ENCODE measurements at regions not wholly inside any gene's neighbourhood (a gene's known extent, or its start where the extent isn't known, plus 50 kb on each side); places are given as distances from the start of the nearest gene placed in this dataset.

DNA sequence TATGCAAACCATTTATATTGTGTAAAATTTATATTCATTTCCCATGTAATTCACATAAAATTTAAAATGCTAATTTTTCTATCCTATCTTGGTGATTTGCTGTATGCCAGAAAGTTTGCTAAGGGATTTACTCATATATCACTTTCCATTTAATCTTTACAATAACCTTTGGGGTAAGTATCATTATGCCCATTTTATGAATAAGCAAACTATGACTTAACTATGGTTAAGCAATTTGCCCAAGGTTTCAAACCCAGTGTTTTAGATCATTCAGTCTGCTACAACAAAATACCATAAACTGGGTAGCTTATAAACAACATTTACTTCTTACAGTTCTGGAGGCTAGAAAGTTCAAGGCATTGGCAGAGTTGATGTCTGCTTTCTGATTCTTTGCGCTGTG, 246.4 kb upstream of the TMEM161B start:
- TF ChIP-seq, protein P1, sequence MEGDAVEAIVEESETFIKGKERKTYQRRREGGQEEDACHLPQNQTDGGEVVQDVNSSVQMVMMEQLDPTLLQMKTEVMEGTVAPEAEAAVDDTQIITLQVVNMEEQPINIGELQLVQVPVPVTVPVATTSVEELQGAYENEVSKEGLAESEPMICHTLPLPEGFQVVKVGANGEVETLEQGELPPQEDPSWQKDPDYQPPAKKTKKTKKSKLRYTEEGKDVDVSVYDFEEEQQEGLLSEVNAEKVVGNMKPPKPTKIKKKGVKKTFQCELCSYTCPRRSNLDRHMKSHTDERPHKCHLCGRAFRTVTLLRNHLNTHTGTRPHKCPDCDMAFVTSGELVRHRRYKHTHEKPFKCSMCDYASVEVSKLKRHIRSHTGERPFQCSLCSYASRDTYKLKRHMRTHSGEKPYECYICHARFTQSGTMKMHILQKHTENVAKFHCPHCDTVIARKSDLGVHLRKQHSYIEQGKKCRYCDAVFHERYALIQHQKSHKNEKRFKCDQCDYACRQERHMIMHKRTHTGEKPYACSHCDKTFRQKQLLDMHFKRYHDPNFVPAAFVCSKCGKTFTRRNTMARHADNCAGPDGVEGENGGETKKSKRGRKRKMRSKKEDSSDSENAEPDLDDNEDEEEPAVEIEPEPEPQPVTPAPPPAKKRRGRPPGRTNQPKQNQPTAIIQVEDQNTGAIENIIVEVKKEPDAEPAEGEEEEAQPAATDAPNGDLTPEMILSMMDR (IDR thresholded peaks at IDR 0.05; ENCODE audit: low read depth, low read length), result no peak
- DNase-seq (ENCODE audit: low read depth in 2 of 2), result no peak
- no peak overlapping the region for H3K4me3 ChIP-seq (replicated peaks in 1 of 2; ENCODE audit: low read depth in 2 of 2, low read length in 2 of 2)

DNA sequence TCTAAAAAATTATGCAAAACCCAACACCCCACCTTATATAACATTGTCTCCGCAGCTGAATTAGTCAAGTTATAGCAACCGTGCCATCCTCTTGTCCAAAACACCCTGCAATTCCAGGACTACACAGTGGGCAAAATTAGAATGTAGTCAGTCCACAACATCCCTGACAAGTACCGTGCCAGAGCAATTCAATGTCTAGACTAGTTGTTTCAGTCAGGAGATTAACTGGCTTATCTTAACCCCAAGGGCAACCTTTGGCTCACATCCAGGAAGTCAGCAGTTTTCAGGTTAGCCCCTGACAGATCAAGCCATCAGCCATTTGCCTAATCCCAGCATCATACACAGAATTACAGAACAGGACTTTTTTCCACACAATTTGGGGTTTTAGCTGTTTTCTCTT, 240.8 kb upstream of the TMEM161B start:
- TF ChIP-seq, protein P1 (IDR thresholded peaks at IDR 0.05; ENCODE audit: low read depth, low read length), result no peak

DNA sequence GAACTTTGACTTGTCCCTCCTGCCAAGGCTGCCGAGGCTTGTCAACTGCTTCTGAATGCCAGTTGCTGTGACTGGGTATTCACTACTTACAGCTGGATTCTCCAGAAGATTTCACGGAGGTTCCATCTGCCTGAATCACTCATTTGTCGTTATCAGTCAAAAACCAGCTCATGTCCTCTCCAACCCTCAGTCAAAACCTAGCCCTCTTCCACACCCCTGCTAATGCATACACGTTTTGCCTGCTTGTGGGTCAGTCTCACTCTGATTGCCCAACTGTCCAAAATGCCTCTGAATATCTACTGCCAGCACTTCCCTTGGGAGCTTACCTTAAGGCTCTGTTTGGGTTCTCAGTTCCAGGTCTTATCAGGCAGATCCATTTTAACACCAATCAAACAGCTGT, 238.6 kb upstream of the TMEM161B start:
- TF ChIP-seq, protein P1 (IDR thresholded peaks at IDR 0.05; ENCODE audit: low read depth, low read length), result no peak
- no peak for DNase-seq (ENCODE audit: low read depth in 2 of 2)
- H3K4me3 ChIP-seq (replicated peaks in 1 of 2; ENCODE audit: low read depth in 2 of 2, low read length in 2 of 2), result no peak overlapping the region

More for the DNA sequence above, 240.8 kb upstream of the TMEM161B start:
- H3K4me3 ChIP-seq (replicated peaks in 1 of 2; ENCODE audit: low read depth in 2 of 2, low read length in 2 of 2), result no peak overlapping the region
- no peak for DNase-seq (ENCODE audit: low read depth in 2 of 2)

DNA sequence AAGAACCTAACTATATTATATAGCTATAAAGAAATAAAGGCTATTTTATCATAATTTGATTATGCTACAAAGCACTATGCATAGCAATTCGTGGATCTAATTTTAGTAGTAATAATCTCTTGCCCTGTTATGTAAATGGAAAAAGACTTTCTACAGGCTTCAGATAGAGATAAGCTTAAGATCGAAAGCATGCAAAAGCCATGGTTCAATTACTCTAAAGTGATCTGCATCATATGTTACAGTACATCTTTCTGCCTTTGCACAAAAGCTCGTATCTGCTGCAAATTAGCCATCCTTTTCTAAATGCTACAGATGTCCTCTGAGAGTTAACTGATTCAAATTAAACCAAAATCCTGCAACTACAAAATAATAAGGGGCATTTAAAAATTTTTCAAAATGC, 234.8 kb upstream of the TMEM161B start:
- no peak for DNase-seq (ENCODE audit: low read depth in 2 of 2)
- H3K4me3 ChIP-seq (replicated peaks in 1 of 2; ENCODE audit: low read depth in 2 of 2, low read length in 2 of 2), result no peak overlapping the region
- TF ChIP-seq, protein P1 (IDR thresholded peaks at IDR 0.05; ENCODE audit: low read depth, low read length), result no peak

DNA sequence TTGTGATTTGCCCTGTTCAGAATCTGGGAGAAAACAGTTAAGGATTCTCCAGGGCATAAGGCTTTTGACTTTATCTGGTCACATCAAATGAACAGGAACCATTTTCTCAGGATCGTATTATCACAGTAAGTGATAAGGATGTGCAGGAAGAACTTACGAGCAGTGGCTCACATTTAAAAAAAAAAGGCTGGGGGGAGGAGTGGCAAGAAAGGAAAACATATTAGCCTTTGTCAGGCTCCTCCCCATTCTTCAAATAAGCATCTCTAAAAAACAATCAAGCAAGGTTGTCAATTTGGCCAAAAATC, 234.3 kb upstream of the TMEM161B start:
- H3K4me3 ChIP-seq (replicated peaks in 1 of 2; ENCODE audit: low read depth in 2 of 2, low read length in 2 of 2), result peak overlapping the region; percentile 27 to 51
- TF ChIP-seq, protein P1 (IDR thresholded peaks at IDR 0.05; ENCODE audit: low read depth, low read length), result no peak
- peak; percentile 2 to 9 for DNase-seq (ENCODE audit: low read depth in 2 of 2)

DNA sequence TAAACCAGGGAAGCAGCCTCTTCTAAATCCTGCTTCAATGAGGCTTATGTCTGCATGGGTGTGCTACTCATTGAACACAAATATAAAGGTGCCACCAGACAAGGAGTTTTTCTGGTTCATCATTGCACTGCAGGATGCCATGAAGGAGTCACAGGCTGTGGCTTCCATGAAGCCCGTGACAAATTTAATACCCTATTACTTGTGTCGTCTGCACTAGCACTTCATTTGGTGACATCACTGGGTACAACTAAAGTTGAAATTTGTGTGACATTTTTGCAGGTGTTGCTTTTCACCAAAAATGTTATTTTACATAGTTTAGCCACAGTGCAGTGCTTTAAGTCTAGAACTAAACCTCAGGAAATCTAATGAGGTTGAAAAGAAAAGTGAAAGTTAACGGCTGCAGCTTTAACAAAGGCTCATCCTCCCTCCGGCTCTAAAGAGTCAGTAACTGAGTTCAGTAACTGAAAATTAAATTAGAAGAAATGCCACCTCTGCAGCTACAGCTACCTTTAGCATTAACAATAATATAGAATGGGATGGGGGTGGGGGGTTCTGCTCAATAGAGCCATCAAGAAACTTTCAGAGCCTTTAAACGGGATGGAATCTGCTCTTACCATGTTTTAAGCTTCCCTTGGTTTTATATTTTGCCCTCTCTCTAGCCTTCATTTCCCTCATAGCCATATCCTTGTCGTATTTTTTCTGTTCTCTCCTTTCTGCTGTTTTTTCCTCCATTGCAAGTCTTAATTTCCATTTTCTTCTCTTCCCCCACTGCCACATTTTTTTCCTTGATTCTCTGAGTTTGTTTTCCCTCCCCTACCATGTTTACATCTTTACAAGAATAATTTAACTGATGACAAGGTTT, 233.8 kb upstream of the TMEM161B start:
- TF ChIP-seq, protein P1 (IDR thresholded peaks at IDR 0.05; ENCODE audit: low read depth, low read length), result no peak
- DNase-seq (ENCODE audit: low read depth in 2 of 2), result peak; percentile 5 to 18
- peak overlapping the region; percentile 27 to 51 for H3K4me3 ChIP-seq (replicated peaks in 1 of 2; ENCODE audit: low read depth in 2 of 2, low read length in 2 of 2)

DNA sequence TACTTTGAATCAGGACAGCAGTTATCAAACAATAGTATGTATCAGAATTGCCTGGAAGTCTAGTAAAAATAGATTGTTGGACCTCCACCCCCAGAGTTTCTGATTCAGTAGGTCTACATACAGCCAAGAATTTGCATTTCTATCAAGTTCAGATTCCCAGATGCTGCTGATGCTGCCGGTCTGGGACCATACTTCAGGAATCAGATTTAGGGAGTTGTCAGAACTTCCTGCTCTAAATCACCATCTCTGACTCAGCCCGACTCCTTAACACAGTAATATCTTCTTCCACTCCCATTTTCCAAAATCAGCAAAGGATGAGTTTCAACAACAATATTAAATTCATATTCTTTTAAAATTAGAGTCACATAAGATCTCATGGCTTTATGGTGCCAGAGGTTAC, 227.2 kb upstream of the TMEM161B start:
- no peak overlapping the region for H3K4me3 ChIP-seq (replicated peaks in 1 of 2; ENCODE audit: low read depth in 2 of 2, low read length in 2 of 2)
- TF ChIP-seq, protein P1 (IDR thresholded peaks at IDR 0.05; ENCODE audit: low read depth, low read length), result no peak
- no peak for DNase-seq (ENCODE audit: low read depth in 2 of 2)
